ENCODE measurements at regions not wholly inside any gene's neighbourhood (a gene's known extent, or its start where the extent isn't known, plus 50 kb on each side); places are given as distances from the start of the nearest gene placed in this dataset.

DNA sequence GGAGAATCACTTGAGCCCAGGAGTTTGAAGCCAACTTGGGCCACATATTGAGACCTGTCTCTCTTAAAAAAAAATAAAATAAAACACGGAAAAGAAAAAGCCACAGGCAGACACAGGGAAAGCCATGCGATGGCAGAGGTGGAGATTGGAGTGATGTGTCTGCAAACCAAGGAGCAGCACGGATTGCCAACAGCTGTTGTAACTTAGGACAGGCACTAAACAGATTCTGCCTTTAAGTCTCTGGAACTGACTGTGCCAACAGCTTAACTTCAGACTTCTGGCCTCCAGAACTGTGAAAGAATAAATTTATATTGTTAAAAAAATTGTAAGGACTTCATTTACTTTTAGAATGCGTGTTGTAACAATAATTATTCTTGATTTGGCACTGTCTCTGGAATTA, 318.5 kb upstream of the CHD1 start:
- Histone ChIP-seq H3K36me3 (no peaks in the 10 kb centered on the region), H3K27me3 (no peaks in the 10 kb centered on the region), H3K9me3 (no peaks in the 10 kb centered on the region), H3K4me3 (no peak overlapping the region), H3K27ac (no peak overlapping the region), H3K4me1 (no peaks in the 10 kb centered on the region)
- intact Hi-C loops (cut with DNase I) = no loop called here
- TF ChIP-seq CTCF (IDR thresholded peaks at IDR 0.05) (no peak), POLR2A (IDR thresholded peaks at IDR 0.05) (no peak)
- 46 to 57% methylated on average over 4 of the region's 4 CpGs for WGBS, 2 donors
- DNase-seq = no peak

DNA sequence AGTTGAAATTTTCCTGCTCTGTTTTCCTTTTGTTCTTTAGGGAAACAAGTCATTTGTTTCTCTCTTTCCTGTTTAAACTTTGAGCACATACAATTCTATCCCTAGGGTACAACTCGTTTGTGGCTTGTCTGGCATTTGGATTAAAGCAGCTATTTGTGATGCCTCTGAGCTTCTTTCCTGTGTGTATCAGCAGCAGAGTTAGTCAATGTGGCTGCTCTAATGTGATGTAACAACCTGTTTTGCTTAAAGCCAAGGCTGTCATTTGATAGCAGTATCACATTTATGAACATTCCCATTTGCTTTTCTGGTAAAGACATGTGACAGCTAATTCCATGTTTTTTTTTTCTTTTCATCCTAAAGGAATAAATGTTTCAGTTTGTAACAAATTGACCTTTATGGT, 314.3 kb upstream of the CHD1 start:
- intact Hi-C loops (cut with DNase I) = no loop called here
- WGBS, 2 donors = 0 to 8% methylated on average over 1 of the region's 1 CpG

GRCh38 chr5:99239826-99240360, 311.1 kb upstream of the CHD1 start:
- no peaks in the 10 kb centered on the region for H3K9me3 ChIP-seq
- H3K4me3 ChIP-seq = no peak overlapping the region
- 92 to 95% methylated on average over 3 of the region's 3 CpGs for WGBS, 2 donors
- TF ChIP-seq POLR2A (IDR thresholded peaks at IDR 0.05) (no peak), CTCF (IDR thresholded peaks at IDR 0.05) (no peak)
- DNase-seq = no peak
- H3K4me1 ChIP-seq = no peaks in the 10 kb centered on the region
- no peak overlapping the region for H3K27ac ChIP-seq
- H3K36me3 ChIP-seq = no peaks in the 10 kb centered on the region
- intact Hi-C loops (cut with DNase I) = no loop called here
- no peaks in the 10 kb centered on the region for H3K27me3 ChIP-seq

More for the DNA sequence above, 314.3 kb upstream of the CHD1 start:
- Histone ChIP-seq H3K9me3 (no peaks in the 10 kb centered on the region), H3K27me3 (no peaks in the 10 kb centered on the region), H3K4me1 (no peaks in the 10 kb centered on the region), H3K4me3 (no peak overlapping the region), H3K36me3 (no peaks in the 10 kb centered on the region), H3K27ac (no peak overlapping the region)
- no peak for DNase-seq
- no peak for TF ChIP-seq POLR2A (IDR thresholded peaks at IDR 0.05)
- TF ChIP-seq CTCF (IDR thresholded peaks at IDR 0.05) = no peak

- no peaks in the 10 kb centered on the region for H3K9me3 ChIP-seq
- H3K36me3 ChIP-seq = no peaks in the 10 kb centered on the region
- 73 to 77% methylated on average over 5 of the region's 5 CpGs for WGBS, 2 donors
- H3K27me3 ChIP-seq = no peaks in the 10 kb centered on the region
- no peak overlapping the region for H3K4me3 ChIP-seq
- TF ChIP-seq POLR2A (IDR thresholded peaks at IDR 0.05) = no peak
- no peak for TF ChIP-seq CTCF (IDR thresholded peaks at IDR 0.05)
- H3K4me1 ChIP-seq = no peaks in the 10 kb centered on the region
- no peak for DNase-seq
- no peak overlapping the region for H3K27ac ChIP-seq
- intact Hi-C loops (cut with DNase I) = no loop called here
Measured at GRCh38 chr5:99191206-99191745, 262.5 kb upstream of the CHD1 start.

DNA sequence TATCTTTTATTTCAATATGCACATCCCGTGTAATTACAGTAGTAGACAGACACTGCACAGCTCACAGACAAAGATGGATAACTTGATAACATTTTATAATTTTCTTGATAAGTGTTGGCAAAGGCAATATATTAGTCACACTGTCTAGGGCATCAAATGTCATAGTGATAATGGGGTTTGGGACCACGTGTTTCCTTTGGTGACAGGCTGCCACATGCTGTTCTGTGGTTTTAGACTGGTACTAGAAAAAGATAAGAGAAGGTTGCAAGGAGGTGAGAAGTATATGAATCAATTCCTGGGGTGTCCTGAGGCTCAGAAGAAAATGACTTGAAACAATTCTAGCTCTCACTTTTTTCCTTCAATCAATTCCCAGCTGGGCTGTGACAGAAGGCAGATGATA, 258.8 kb upstream of the CHD1 start:
- Histone ChIP-seq H3K4me3 (no peak overlapping the region), H3K36me3 (no peaks in the 10 kb centered on the region), H3K27ac (no peak overlapping the region), H3K9me3 (no peaks in the 10 kb centered on the region), H3K4me1 (no peaks in the 10 kb centered on the region), H3K27me3 (no peaks in the 10 kb centered on the region)
- intact Hi-C loops (cut with DNase I) = no loop called here
- DNase-seq = no peak
- WGBS, 2 donors = 45 to 50% methylated on average over 2 of the region's 2 CpGs
- TF ChIP-seq CTCF (IDR thresholded peaks at IDR 0.05) (no peak), POLR2A (IDR thresholded peaks at IDR 0.05) (no peak)

Data from esophagus squamous epithelium (tissue), 5 donors.